ENCODE measurements at regions not wholly inside any gene's neighbourhood (a gene's known extent, or its start where the extent isn't known, plus 50 kb on each side); places are given as distances from the start of the nearest gene placed in this dataset.

- DNase-seq (ENCODE audit: low spot score in 2 of 2, unreplicated experiment in 2 of 2), result no peak
- no peak overlapping the region for H3K27ac Mint-ChIP-seq
- peaks cover 11% of the 10 kb centered on the region for H3K9me3 Mint-ChIP-seq
- TF ChIP-seq CTCF (IDR thresholded peaks at IDR 0.05; ENCODE audit: unreplicated experiment), result no peak
- H3K4me1 Mint-ChIP-seq, result peaks cover 1% of the 10 kb centered on the region
- H3K4me3 Mint-ChIP-seq, result no peak overlapping the region
- H3K36me3 Mint-ChIP-seq, result no peaks in the 10 kb centered on the region
- peaks cover 5% of the 10 kb centered on the region for H3K27me3 Mint-ChIP-seq (ENCODE audit: low read depth)
These were observed 419.5 kb upstream of the PROK2 start for GRCh38 chr3:72204452-72204851.

DNA sequence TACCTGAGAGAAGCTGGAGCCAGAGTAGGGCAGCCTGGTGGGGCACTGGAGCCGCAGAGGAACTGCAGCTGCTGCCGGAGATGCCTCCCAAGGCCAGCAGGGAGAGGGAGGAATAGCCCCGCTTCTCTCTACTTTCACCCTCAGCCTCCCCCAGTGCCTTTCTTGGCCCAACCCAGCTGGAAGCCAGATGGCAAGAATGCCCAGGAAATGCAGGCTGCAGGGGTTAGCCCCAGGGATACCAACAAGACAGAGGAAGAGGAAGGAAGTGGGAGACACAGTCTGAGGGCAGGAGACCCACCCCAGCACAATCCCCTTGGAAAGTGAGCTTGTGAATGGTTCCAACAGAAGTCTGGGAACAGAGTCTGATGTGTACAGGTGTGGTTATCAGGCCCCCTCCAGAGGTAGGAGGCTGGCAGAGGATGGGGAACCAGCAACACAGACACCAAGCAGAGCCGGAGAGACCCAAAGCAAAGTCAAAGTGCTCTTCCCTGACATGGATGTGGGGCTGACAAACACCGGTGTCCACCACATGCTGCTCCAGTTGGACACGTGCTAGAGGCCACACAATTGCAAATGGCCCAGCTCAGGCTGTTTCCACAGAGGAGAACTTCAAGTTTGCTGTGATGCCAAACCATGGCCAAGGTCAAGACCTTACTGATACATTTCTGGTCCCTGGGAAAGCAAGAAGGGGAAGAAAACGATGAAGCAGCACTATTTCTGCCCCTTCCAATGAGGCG is 418.8 kb upstream of the PROK2 start:
- no peak overlapping the region for H3K4me3 Mint-ChIP-seq
- H3K27ac Mint-ChIP-seq, result no peak overlapping the region
- peaks cover 1% of the 10 kb centered on the region for H3K4me1 Mint-ChIP-seq
- no peak for DNase-seq (ENCODE audit: low spot score in 2 of 2, unreplicated experiment in 2 of 2)
- no peak for TF ChIP-seq CTCF (IDR thresholded peaks at IDR 0.05; ENCODE audit: unreplicated experiment)
- no peaks in the 10 kb centered on the region for H3K36me3 Mint-ChIP-seq
- H3K27me3 Mint-ChIP-seq (ENCODE audit: low read depth), result peaks cover 2% of the 10 kb centered on the region
- H3K9me3 Mint-ChIP-seq, result peaks cover 11% of the 10 kb centered on the region

DNA sequence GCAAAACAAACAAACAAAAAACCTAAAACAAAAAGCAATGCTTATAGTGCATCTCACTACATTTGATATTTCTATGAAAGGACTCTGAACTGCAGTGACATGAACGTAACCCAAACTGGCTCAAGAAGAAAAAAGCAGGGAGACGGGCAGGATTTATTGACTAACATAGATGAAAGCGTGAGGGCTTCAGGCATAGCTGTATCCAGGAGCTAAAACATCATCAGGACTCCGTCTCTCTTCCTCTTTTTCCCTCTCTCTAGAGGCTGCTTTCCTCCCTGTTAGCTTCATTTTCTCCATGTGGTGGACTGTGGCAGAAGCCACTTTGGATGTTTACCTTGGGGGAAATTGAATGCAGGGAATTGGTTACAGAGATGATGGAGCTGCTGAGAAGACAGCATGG is 418.2 kb upstream of the PROK2 start:
- Mint-ChIP-seq H3K27ac (no peak overlapping the region), H3K4me1 (peaks cover 1% of the 10 kb centered on the region), H3K27me3 (ENCODE audit: low read depth) (no peaks in the 10 kb centered on the region), H3K9me3 (peaks cover 11% of the 10 kb centered on the region), H3K36me3 (no peaks in the 10 kb centered on the region), H3K4me3 (no peak overlapping the region)
- TF ChIP-seq CTCF (IDR thresholded peaks at IDR 0.05; ENCODE audit: unreplicated experiment), result no peak
- DNase-seq (ENCODE audit: low spot score in 2 of 2, unreplicated experiment in 2 of 2), result no peak

DNA sequence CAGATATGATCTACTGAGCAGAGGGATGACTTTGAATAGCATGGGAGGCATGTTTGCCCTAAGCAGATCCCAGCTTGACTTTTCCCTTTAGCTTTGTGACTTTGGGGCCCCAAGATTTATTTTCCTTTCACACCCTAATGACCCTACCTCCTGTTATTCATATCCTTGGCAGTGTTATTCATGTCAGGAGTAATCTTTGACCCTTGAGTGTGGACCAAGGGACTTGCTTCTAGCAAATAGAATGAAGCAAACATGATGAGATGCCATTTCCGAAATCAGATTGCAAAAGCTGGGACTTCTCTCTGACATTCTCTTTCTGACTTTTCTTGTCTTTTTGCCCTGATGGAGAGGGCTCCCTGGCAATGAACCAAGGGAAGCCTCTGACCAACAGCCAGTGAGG is 415.4 kb upstream of the PROK2 start:
- no peak for DNase-seq (ENCODE audit: low spot score in 2 of 2, unreplicated experiment in 2 of 2)
- Mint-ChIP-seq H3K4me3 (no peak overlapping the region), H3K36me3 (no peaks in the 10 kb centered on the region), H3K4me1 (peaks cover under 1% of the 10 kb centered on the region), H3K27ac (no peak overlapping the region), H3K27me3 (ENCODE audit: low read depth) (no peaks in the 10 kb centered on the region), H3K9me3 (peaks cover 11% of the 10 kb centered on the region)
- TF ChIP-seq CTCF (IDR thresholded peaks at IDR 0.05; ENCODE audit: unreplicated experiment), result no peak

GRCh38 chr3:72199530-72199929 is 414.6 kb upstream of the PROK2 start:
- Mint-ChIP-seq H3K27me3 (ENCODE audit: low read depth) (no peaks in the 10 kb centered on the region), H3K36me3 (no peaks in the 10 kb centered on the region), H3K4me3 (no peak overlapping the region), H3K27ac (no peak overlapping the region), H3K9me3 (peaks cover 11% of the 10 kb centered on the region), H3K4me1 (no peaks in the 10 kb centered on the region)
- DNase-seq (ENCODE audit: low spot score in 2 of 2, unreplicated experiment in 2 of 2), result no peak
- no peak for TF ChIP-seq CTCF (IDR thresholded peaks at IDR 0.05; ENCODE audit: unreplicated experiment)
